HUES64 (cell line): ENCODE measurements at regions not wholly inside any gene's neighbourhood (a gene's known extent, or its start where the extent isn't known, plus 50 kb on each side); places are given as distances from the start of the nearest gene placed in this dataset.

Experiments used
- H3K27ac ChIP-seq: 2 replicates; pipeline ENCODE4 v1.7.0; 2013; ENCODE audit warnings: low read depth, low read length, inconsistent platforms
- H3K27me3 ChIP-seq: 2 replicates; pipeline ENCODE4 v1.6.1; 2013; ENCODE audit warnings: mild to moderate bottlenecking, low read length; ENCODE audit not compliant: insufficient read depth
- H3K36me3 ChIP-seq: 2 replicates; pipeline ENCODE4 v1.6.1; 2013; ENCODE audit warnings: mild to moderate bottlenecking, low read length; ENCODE audit not compliant: insufficient read depth
- H3K4me1 ChIP-seq: 2 replicates; pipeline ENCODE4 v1.6.1; 2013; ENCODE audit warnings: mild to moderate bottlenecking, low read length, moderate library complexity; ENCODE audit not compliant: insufficient read depth
- H3K4me3 ChIP-seq: 2 replicates; pipeline ENCODE4 v1.5.1; 2013; ENCODE audit warnings: mild to moderate bottlenecking, low read length, moderate library complexity
- H3K9ac ChIP-seq: 2 replicates; pipeline ENCODE4 v1.6.1; 2013; ENCODE audit warnings: mild to moderate bottlenecking, low read depth, low read length
- H3K9me3 ChIP-seq: 2 replicates; pipeline ENCODE4 v1.6.1; 2013; ENCODE audit warnings: low read depth, low read length; ENCODE audit not compliant: insufficient read depth
- WGBS: fragments of 150-250, 120-280 bp; methylation state at CpG from one replicate; pipeline ENCODE4 v1.1.7; 2013; ENCODE audit warnings: missing lambda C conversion rate; 5-methylcytosine and 5-hydroxymethylcytosine counted together

- no peaks in the 10 kb centered on the region for H3K4me1 ChIP-seq
- H3K4me3 ChIP-seq, result no peak overlapping the region
- no peaks in the 10 kb centered on the region for H3K27me3 ChIP-seq
- H3K9me3 ChIP-seq, result peaks cover 43% of the 10 kb centered on the region
- WGBS, result 93% methylated on average over 1 of the region's 1 CpG
- no peak overlapping the region for H3K27ac ChIP-seq
- H3K36me3 ChIP-seq, result no peaks in the 10 kb centered on the region
- H3K9ac ChIP-seq, result no peak overlapping the region
Measured at GRCh38 chr2:60118917-60119316, 434.5 kb downstream of the BCL11A start.

DNA sequence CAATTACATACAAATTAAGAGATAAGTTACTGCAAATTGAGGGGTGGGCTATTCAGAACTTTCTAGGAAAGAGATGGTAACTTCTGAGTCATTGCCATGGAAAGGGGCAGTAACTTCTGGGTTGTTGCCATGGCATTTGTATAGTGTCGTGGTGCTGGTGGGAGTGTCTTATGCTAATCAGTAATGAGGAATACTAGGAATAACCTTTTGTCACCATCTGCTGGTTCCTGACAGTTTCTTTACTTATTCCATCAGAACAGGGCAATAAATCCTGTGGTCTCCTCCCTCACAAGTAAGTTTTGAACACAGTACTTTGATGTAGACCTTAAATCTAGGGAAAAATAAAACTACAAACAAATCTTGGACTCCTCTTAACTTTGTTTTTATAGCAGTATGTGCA, 435.4 kb downstream of the BCL11A start:
- WGBS, result 92% methylated on average over 1 of the region's 1 CpG
- H3K27ac ChIP-seq, result no peak overlapping the region
- peaks cover 43% of the 10 kb centered on the region for H3K9me3 ChIP-seq
- H3K36me3 ChIP-seq, result no peaks in the 10 kb centered on the region
- H3K4me1 ChIP-seq, result no peaks in the 10 kb centered on the region
- H3K4me3 ChIP-seq, result no peak overlapping the region
- H3K9ac ChIP-seq, result no peak overlapping the region
- no peaks in the 10 kb centered on the region for H3K27me3 ChIP-seq

- no peak overlapping the region for H3K4me3 ChIP-seq
- no peak overlapping the region for H3K9ac ChIP-seq
- H3K4me1 ChIP-seq, result no peaks in the 10 kb centered on the region
- no peaks in the 10 kb centered on the region for H3K27me3 ChIP-seq
- H3K9me3 ChIP-seq, result peaks cover 38% of the 10 kb centered on the region
- H3K36me3 ChIP-seq, result no peaks in the 10 kb centered on the region
- H3K27ac ChIP-seq, result no peak overlapping the region
- 92% methylated on average over 6 of the region's 6 CpGs for WGBS
Measured at GRCh38 chr2:60116161-60116875, 437.1 kb downstream of the BCL11A start.

DNA sequence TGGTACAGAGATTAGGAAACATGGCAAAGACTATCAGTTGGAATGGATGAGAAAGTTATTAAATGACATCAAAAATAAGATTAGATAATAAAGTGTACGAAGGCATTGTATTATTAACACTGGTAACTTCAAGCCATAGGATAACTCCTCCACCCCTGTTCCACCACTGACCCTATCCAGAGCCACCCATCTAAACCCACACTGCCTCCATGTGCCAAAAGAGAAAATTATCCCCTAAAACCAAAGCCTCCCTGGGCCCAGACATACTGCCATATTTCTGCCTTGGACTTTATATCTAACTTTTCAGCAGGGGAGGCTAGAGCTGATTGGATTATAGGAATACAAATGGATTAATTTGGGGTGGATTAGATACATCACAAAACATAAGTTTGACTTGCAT, 443.7 kb downstream of the BCL11A start:
- Histone ChIP-seq H3K27me3 (no peaks in the 10 kb centered on the region), H3K27ac (no peak overlapping the region), H3K36me3 (no peaks in the 10 kb centered on the region), H3K4me1 (no peaks in the 10 kb centered on the region), H3K9ac (no peak overlapping the region), H3K9me3 (no peaks in the 10 kb centered on the region), H3K4me3 (no peak overlapping the region)
- 83% methylated on average over 1 of the region's 1 CpG for WGBS

DNA sequence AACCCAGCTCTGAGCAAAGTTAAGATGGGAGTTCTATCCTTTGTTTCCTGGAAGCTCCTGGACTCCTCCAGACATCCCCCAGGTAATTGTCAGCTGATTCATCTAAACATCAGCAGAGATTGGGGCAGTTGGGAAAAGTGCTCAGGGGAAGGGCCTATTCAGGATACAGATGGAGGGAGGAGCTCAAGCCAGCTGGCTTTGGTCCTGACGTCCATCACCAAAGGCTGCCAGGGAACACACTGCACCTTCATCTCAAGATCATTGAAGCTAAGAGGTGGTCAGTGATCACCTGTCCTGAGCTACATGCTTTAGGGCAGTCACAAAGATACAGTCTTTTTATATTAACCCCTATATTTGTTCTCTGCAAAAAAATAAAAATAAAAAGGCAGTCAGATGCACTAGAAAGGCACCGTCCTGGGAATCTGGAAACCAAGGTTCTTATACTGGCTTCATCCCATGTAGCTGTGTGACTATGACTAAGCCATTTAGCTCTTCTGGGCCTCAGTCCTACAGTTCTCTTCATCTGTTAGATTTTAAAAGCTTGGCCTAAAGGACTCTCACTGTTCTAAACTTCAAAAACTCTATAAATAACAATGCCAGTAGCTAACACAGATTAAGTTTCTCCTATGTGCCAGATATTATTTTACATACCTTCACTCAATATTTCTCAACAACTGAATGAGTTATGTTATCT, 446.5 kb downstream of the BCL11A start:
- 86% methylated on average over 2 of the region's 2 CpGs for WGBS
- Histone ChIP-seq H3K4me1 (no peaks in the 10 kb centered on the region), H3K36me3 (no peaks in the 10 kb centered on the region), H3K9ac (no peak overlapping the region), H3K27me3 (no peaks in the 10 kb centered on the region), H3K27ac (no peak overlapping the region), H3K9me3 (no peaks in the 10 kb centered on the region), H3K4me3 (no peak overlapping the region)

GRCh38 chr2:60105906-60106305, 447.5 kb downstream of the BCL11A start:
- 77% methylated on average over 5 of the region's 7 CpGs for WGBS
- H3K4me3 ChIP-seq, result no peak overlapping the region
- no peaks in the 10 kb centered on the region for H3K27me3 ChIP-seq
- no peaks in the 10 kb centered on the region for H3K9me3 ChIP-seq
- H3K27ac ChIP-seq, result no peak overlapping the region
- H3K36me3 ChIP-seq, result no peaks in the 10 kb centered on the region
- no peaks in the 10 kb centered on the region for H3K4me1 ChIP-seq
- H3K9ac ChIP-seq, result no peak overlapping the region

DNA sequence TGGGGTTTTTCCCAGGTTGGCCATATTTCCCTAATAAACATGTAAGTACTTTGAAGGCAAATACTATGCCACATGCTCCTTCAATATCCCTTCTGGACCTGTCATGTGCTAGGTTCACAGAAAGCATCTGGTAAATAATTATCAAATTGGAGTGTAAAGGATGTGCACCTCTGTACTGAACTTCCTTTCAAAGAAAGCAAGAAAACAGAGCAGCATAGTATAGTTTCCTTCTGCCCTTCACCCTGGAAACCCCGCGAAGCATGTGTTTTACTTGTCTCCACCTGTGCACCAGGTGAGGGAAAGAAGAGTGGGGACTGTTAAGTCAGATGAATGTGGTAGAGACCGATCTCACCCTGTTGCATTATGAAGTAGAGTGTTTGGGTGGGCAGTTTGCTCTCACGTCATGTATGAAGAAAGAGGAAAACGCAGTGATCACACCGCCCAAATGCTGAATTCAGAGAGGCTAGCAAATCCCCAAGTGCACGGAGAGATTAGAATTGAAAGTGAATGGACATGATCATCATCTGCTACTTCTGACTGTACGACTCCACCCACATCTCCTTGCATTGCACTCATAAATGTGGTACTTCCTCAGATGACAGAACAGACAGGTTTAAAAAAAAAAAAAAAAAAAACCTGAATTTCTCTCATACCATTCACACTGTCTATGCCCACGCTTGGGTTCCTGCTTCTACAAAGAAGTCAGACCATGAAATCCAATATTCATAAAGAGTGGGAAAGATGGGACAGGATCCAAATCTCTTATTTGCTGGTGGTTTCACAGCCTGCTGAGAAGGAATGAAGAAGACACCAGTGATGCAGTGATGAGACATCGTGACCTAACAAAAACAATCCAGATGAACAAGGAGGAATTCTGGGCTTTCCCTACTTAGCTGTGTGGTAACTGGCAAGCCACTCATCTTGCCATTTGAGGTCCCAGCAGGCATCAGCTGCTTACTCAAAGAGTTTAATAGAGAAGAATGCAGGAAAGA, 448.6 kb downstream of the BCL11A start:
- 91% methylated on average over 10 of the region's 10 CpGs for WGBS
- Histone ChIP-seq H3K4me1 (no peaks in the 10 kb centered on the region), H3K9ac (no peak overlapping the region), H3K27ac (no peak overlapping the region), H3K9me3 (no peaks in the 10 kb centered on the region), H3K4me3 (no peak overlapping the region), H3K27me3 (no peaks in the 10 kb centered on the region), H3K36me3 (no peaks in the 10 kb centered on the region)

- Histone ChIP-seq H3K9ac (no peak overlapping the region), H3K4me1 (peaks cover under 1% of the 10 kb centered on the region; the same call in 1 of the 2 replicates), H3K27me3 (no peaks in the 10 kb centered on the region), H3K36me3 (no peaks in the 10 kb centered on the region), H3K9me3 (no peaks in the 10 kb centered on the region), H3K27ac (no peak overlapping the region), H3K4me3 (no peak overlapping the region)
- 92% methylated on average over 11 of the region's 11 CpGs for WGBS
Measured at GRCh38 chr2:60100034-60100433, 453.4 kb downstream of the BCL11A start.

DNA sequence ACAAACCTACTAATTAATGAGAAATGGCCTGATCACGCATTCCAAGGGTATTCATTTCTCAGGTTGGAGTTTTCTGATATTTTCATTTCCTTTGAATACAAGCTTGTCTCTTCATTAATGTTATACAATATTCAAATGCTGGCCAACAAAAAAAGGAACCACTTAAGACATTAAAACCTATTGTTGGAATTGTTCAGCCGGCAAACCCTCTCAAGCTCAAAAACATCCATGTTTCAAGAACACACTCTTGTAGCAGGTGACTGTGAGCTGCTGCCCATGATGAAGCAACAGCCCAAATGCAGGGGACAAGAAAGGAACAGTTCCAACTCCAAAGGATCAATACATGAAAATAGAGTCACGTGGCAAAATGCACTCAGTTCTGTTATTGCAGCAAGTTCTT, 454.5 kb downstream of the BCL11A start:
- H3K9me3 ChIP-seq, result no peaks in the 10 kb centered on the region
- no peak overlapping the region for H3K27ac ChIP-seq
- peaks cover 8% of the 10 kb centered on the region; the same call in 1 of the 2 replicates for H3K4me1 ChIP-seq
- 95% methylated on average over 3 of the region's 3 CpGs for WGBS
- no peaks in the 10 kb centered on the region for H3K36me3 ChIP-seq
- H3K4me3 ChIP-seq, result no peak overlapping the region
- H3K27me3 ChIP-seq, result no peaks in the 10 kb centered on the region
- H3K9ac ChIP-seq, result no peak overlapping the region

DNA sequence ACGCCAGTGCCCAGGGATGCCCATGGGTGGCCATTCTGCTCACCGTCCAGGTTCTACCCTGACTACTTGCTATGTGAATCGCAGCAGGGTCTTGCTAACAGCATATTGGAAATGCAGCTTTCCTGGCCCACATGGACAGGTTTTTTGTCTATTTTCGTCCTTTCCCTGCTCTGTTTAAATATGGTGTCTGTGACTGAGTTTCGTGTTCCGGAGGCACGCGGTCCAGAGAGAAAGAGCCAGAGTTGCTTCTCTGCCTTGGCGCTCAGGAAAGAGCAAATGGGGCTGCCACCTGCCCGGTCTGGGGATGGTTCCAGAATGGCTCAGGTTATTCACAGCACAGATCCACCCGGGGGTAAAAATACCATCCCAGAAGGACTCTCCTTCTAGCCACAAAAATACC, 456.2 kb downstream of the BCL11A start:
- H3K27me3 ChIP-seq, result no peaks in the 10 kb centered on the region
- H3K36me3 ChIP-seq, result no peaks in the 10 kb centered on the region
- H3K4me1 ChIP-seq, result peaks cover 8% of the 10 kb centered on the region; the same call in 1 of the 2 replicates
- H3K27ac ChIP-seq, result no peak overlapping the region
- no peak overlapping the region for H3K9ac ChIP-seq
- 94% methylated on average over 10 of the region's 11 CpGs for WGBS
- no peaks in the 10 kb centered on the region for H3K9me3 ChIP-seq
- H3K4me3 ChIP-seq, result no peak overlapping the region

DNA sequence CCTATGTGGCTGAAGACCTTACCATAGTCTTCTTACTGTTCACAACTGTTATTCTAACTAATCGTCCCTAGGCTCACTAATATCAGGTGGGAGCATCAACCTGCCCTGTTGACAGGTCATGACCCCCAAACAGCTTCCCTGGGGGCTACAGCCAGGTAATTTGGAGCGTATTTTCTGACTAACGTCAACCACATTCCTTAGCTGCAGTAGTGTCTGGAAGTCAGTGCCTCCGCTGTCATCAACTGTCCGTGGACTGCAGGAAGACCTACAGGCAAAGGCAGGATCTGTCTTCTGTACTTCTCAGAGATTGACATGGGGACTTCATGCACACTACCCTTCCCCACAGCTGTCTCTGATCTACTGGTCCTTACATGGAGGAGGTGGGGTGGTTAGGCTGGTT, 456.9 kb downstream of the BCL11A start:
- Histone ChIP-seq H3K4me1 (peaks cover 8% of the 10 kb centered on the region; the same call in 1 of the 2 replicates), H3K9ac (no peak overlapping the region), H3K27me3 (no peaks in the 10 kb centered on the region), H3K9me3 (no peaks in the 10 kb centered on the region), H3K4me3 (no peak overlapping the region), H3K27ac (no peak overlapping the region), H3K36me3 (no peaks in the 10 kb centered on the region)
- 95% methylated on average over 5 of the region's 5 CpGs for WGBS
